D721Med (cell line): ENCODE measurements at regions not wholly inside any gene's neighbourhood (a gene's known extent, or its start where the extent isn't known, plus 50 kb on each side); places are given as distances from the start of the nearest gene placed in this dataset.

ENCODE experiments used
- DNase-seq: peaks from one replicate; pipeline ENCODE4 v3.0.0; 2011; ENCODE audit warnings: low spot score; ENCODE audit not compliant: insufficient read length
- FAIRE-seq: peaks from 2 replicates; lab custom pipeline; 2011; peaks lifted over from hg19 to GRCh38; lab: Jason Lieb, UNC
- TF ChIP-seq, protein P1 (sequence below): IDR thresholded peaks from 2 replicates; pipeline ENCODE4 v1.5.1; 2012; ENCODE audit warnings: mild to moderate bottlenecking, control low read depth; ENCODE audit not compliant: insufficient read depth; ENCODE audit errors: missing control alignments

DNA sequence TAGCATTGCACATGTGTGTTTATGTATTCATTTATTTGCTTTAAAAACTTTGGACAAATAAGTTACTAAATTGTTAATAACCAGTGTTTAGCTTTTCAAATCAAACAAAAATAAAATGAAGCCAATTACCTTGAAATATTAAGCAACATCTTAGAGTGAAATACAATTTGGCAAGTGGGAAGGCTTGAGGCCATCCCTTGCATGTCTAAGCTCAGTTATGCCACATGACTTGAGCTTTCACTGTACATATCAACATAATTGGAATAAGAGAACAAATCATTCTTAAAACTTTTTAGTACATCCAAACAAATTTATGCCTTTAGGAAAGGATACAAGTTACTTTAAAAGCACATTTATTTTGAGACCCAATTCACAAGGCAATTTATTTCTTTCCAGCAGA lies 640.6 kb downstream of the SPRY1 start:
- DNase-seq: no peak
- FAIRE-seq: no peak
- TF ChIP-seq, protein P1, sequence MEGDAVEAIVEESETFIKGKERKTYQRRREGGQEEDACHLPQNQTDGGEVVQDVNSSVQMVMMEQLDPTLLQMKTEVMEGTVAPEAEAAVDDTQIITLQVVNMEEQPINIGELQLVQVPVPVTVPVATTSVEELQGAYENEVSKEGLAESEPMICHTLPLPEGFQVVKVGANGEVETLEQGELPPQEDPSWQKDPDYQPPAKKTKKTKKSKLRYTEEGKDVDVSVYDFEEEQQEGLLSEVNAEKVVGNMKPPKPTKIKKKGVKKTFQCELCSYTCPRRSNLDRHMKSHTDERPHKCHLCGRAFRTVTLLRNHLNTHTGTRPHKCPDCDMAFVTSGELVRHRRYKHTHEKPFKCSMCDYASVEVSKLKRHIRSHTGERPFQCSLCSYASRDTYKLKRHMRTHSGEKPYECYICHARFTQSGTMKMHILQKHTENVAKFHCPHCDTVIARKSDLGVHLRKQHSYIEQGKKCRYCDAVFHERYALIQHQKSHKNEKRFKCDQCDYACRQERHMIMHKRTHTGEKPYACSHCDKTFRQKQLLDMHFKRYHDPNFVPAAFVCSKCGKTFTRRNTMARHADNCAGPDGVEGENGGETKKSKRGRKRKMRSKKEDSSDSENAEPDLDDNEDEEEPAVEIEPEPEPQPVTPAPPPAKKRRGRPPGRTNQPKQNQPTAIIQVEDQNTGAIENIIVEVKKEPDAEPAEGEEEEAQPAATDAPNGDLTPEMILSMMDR: no peak

DNA sequence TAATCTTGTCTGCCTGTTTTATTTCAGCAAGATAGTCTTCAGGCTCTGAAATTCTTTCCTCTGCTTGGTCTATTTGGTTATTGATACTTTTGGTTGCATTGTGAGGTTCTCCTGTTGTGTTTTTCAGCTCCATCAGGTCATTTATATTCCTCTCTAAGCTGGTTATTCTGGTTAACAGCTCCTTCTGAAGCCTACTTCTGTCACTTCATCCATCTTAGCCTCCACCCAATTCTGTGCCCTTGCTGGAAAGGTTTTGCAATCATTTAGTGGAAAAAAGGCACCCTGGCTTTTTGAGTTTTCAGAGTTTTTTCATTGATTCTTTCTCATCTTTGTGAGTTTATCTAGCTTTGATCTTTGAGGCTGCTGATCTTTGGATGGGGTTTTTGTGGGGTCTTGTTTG lies 647.7 kb downstream of the SPRY1 start:
- FAIRE-seq: no peak
- TF ChIP-seq, protein P1: no peak
- no peak for DNase-seq

DNA sequence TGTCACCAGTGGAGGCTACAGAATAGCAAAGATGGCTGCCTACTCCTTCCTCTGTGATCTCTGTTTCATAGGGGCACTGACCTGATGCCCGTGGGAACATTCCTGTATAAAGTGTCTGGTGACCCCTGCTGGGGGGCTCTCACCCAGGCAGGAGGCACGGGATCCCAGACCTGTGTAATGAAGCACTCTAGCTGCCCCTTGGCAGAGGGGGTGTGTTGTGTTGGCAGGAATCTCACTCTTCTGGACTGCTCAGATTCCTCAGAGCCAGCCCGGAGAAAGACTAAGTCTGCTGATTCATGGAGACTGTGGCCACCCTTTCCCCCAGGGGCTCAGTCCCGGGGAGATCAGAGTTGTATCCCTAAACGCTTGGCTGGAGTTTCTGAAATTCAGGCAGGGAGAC lies 648.3 kb downstream of the SPRY1 start:
- DNase-seq (no peak), FAIRE-seq (no peak)
- TF ChIP-seq, protein P1: no peak

DNA sequence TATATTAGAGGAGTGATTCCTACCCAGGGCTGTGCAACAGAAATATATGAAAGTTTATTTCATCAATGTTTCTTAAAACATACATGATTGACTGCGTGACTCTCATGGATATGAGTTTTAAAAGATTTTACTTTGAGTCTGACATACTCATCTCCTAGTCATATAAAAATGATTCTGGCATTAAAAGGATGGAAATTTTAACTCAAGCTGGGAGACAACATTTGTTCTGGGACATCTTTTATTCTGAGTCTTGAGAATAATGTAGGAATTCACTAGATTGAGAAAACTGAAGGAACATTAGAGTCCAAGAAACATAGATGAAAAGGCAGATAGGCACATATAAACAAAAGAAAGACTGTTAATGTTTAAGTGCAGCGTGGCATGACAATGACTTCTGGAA lies 649.6 kb downstream of the SPRY1 start:
- TF ChIP-seq, protein P1: no peak
- FAIRE-seq: no peak
- no peak for DNase-seq

DNA sequence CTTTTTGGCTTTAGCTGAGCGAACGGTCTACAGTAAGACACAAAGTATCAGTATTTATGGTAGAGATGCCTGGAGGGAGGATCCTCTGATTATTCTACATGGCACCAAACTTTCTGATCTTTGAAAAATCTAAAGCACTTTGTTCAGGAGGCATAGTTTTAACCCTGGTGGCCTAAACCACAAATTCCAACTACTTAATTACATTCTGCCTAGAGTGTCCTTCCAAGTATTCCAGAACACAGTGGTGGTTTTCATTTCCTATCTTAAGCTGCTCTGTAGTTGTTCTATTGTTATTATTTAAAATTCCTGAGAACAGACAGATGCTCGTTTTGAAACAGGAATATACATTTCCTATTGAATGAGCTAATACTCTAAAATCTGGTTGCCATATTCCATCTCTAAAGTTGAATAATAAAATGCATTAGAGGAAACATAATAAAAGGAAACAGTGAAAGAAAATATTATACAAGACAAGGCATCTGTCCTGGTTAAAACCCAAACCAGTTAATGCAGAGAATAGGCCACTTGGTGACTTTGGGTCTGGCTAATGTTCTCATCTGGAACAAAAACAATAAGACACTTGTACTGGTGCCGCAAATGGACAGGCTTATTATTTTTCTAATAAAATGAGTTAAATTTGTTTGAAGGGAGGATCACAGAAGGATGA lies 657.4 kb downstream of the SPRY1 start:
- FAIRE-seq (no peak), DNase-seq (no peak)
- TF ChIP-seq, protein P1: no peak

DNA sequence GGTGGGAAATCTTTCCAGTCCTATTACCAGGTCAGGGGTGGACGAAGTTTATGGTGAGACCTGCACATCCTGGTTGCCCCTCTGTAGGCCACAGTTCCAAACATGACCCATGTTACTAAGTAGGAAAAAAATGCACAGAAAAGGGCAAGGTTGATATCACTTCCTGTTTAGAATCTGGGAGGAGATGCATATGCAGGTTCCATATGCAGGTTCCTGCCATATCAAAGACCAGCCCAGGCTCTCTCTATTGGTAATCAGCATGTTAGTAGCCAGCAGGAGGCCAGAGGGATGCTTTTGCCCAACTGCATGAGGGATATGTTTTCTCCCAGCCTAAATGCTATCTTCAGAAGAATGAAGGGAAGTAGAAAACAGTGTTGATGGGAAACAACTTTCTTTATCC lies 657.2 kb downstream of the ANKRD50 start:
- TF ChIP-seq, protein P1: no peak
- FAIRE-seq (no peak), DNase-seq (no peak)

DNA sequence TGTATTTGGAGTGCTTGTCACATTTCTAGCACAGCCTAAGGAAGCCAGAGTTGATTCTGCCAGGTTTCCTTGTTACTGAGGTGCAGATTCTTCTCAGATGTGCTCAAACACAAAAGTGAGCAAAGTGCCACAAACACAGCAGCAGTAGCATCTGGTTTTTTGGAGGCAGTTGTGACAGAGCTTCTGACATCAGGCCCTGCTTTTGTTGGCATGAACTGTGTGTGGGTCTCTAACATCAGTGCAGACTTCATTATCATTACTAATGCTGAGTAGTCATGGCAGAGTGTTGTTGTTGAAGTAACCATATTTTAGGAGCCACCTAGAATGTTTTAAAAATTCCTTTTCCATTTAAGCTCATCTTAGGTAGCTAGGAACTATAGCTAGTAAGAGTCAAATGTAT lies 656.6 kb downstream of the ANKRD50 start:
- DNase-seq: no peak
- TF ChIP-seq, protein P1: no peak
- no peak for FAIRE-seq
